Peyer's patch (tissue), 4 donors: ENCODE measurements at regions not wholly inside any gene's neighbourhood (a gene's known extent, or its start where the extent isn't known, plus 50 kb on each side); places are given as distances from the start of the nearest gene placed in this dataset.
"Not testable (repeated sequence)": the region's sequence is repeated elsewhere in the genome, so short reads cannot be mapped to it uniquely, and the experiment has no call there.

ENCODE experiments used
- DNase-seq, 3 donors: peaks; one replicate each; pipeline ENCODE4 v3.0.0-alpha.2; 2017 to 2019
- H3K27ac ChIP-seq, 4 donors: fragments of 200-600 bp; sonication (generic); one replicate each; pipeline ENCODE4 v1.5.1; 2016 to 2019
- H3K27me3 ChIP-seq, 2 donors: fragments of 200-600 bp; sonication (generic); one replicate each; pipeline ENCODE4 v1.5.1; 2019
- H3K36me3 ChIP-seq, 3 donors: fragments of 200-600 bp; sonication (generic); one replicate each; pipeline ENCODE4 v1.5.1; 2016 to 2019
- H3K4me1 ChIP-seq, 4 donors: fragments of 200-600 bp; sonication (generic); one replicate each; pipeline ENCODE4 v1.5.1; 2016 to 2019
- H3K4me3 ChIP-seq, 4 donors: fragments of 200-600 bp; sonication (generic); 1 replicate in 3 of 4; 2 replicates in 1 of 4; pipeline ENCODE4 v1.5.1; 2016 to 2019; ENCODE audit warnings: mild to moderate bottlenecking in 1 of 4
- H3K9me3 ChIP-seq, 4 donors: fragments of 200-600 bp; sonication (generic); one replicate each; pipeline ENCODE4 v1.5.1; 2016 to 2019; ENCODE audit warnings: mild to moderate bottlenecking in 1 of 4
- POLR2A ChIP-seq, 2 donors: fragments of 450-650 bp; IDR thresholded peaks; one replicate each; pipeline ENCODE4 v1.5.1; 2017; ENCODE audit warnings: antibody characterized with exemption in 2 of 2, mild to moderate bottlenecking in 2 of 2, moderate library complexity in 2 of 2
- TF ChIP-seq, protein P1 (sequence below), 6 experiments: fragments of 450-650 bp in 4 of 6; fragments of 200-600 bp in 2 of 6; sonication (generic) in 1 of 6; IDR thresholded peaks; one replicate each; pipeline ENCODE4 v1.5.1; 2017 to 2019; ENCODE audit warnings: antibody characterized with exemption in 6 of 6, mild to moderate bottlenecking in 3 of 6, moderate library complexity in 1 of 6

DNA sequence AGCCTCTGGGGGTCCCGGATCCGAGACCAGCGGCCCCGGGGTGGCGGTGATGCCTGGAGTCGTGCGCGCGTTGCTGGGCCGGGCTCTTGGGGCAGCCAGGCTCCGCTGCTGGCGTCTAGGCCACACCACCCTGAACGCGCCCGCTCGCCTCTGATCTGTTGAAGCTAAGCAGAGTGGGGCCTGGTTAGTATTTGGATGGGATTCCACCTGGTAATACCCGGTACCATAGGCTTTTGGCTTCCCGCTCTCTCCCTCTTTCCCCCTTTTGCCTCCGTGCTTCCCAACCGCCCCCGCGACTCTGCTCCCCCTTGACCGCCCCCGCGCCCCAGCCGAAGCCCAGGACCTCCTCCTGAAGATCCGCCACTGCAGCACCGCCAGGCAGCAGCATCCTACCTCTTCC is 1383.5 kb upstream of the DEFB115 start:
- Histone ChIP-seq H3K27me3 (no peaks in the 10 kb centered on the region), H3K9me3 (no peaks in the 10 kb centered on the region), H3K27ac (no peak overlapping the region), H3K36me3 (no peaks in the 10 kb centered on the region), H3K4me3 (no peak overlapping the region), H3K4me1 (no peaks in the 10 kb centered on the region)
- TF ChIP-seq POLR2A (IDR thresholded peaks at IDR 0.05): no peak
- TF ChIP-seq, protein P1, sequence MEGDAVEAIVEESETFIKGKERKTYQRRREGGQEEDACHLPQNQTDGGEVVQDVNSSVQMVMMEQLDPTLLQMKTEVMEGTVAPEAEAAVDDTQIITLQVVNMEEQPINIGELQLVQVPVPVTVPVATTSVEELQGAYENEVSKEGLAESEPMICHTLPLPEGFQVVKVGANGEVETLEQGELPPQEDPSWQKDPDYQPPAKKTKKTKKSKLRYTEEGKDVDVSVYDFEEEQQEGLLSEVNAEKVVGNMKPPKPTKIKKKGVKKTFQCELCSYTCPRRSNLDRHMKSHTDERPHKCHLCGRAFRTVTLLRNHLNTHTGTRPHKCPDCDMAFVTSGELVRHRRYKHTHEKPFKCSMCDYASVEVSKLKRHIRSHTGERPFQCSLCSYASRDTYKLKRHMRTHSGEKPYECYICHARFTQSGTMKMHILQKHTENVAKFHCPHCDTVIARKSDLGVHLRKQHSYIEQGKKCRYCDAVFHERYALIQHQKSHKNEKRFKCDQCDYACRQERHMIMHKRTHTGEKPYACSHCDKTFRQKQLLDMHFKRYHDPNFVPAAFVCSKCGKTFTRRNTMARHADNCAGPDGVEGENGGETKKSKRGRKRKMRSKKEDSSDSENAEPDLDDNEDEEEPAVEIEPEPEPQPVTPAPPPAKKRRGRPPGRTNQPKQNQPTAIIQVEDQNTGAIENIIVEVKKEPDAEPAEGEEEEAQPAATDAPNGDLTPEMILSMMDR (IDR thresholded peaks at IDR 0.05): no peak
- peak; percentile 58 to 76 (median 72) for DNase-seq

DNA sequence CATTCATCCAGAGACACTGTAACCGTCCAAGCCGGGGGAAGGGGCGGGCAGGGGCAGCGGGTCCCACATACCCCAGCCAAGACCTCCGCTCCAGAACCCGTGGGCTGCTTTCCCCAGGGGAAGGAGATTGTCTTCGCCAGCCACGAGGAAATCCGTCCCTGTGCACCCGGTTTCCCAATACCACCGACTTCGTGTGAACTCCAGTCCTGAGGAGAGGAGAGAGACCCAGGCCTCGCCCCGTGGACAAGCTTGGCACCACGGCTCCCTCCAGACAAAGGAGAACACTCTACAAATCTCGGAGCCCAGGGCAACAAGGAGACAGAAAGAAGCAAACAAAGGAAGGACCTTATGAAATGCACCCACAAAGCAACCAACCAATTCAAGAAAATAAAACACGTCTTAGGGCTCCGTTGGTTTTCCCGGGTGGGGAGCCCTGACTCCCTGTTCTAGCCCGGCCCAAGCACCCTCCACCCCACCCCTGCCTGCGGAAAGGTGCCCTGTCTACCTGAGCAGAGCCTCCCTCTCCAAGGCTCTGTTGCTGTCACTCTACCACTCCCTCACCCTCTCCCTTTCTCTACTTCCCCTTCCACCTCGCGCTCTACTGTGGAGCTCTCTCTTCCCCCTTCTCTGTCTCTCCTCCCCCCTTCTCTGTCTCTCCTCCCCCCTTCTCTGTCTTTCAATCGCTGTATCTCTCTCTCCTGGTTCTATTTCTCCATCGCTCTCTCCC is 1382.8 kb upstream of the DEFB115 start:
- Histone ChIP-seq H3K27ac (no peak overlapping the region), H3K4me1 (no peaks in the 10 kb centered on the region), H3K9me3 (no peaks in the 10 kb centered on the region), H3K4me3 (no peak overlapping the region), H3K36me3 (no peaks in the 10 kb centered on the region), H3K27me3 (no peaks in the 10 kb centered on the region)
- no peak for DNase-seq
- TF ChIP-seq, protein P1 (IDR thresholded peaks at IDR 0.05): no peak
- no peak for TF ChIP-seq POLR2A (IDR thresholded peaks at IDR 0.05)

DNA sequence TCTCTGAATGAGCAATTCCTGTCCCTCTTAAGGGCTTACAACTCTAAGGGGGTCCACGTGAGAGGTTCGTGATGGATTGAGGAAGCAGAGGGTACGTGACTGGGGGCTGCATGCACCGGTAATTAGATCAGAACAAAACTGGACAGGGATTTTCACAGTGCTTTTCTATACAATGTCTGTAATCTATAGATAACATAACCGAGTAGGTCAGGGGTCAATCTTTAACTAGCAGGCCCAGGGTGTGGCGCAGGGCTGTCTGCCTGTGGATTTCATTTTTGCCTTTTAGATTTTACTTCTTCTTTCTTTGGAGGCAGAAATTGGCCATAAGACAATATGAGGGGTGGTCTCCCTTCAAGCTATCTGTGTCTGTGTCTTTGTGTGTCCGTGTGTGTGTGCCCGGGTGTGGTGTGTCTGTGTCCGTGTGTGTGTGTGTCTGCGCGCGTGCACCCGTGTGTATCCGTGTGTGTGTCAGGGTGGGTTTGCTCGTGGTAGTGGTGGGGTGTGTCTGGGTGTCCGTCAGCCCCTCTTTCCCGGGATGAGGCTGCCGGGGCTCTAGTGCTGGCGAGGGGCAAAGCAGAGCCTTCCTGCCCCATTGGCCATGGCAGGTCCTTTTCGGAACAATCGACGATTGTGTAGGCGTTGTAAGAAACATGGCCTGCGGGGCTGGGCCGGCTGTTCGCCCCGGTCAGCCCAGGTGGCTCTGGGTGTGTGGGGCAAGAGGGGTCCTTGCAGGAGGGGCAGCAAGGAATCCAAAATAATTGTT is 1382.0 kb upstream of the DEFB115 start:
- not testable (repeated sequence) for H3K4me3 ChIP-seq, H3K36me3 ChIP-seq, H3K27me3 ChIP-seq, H3K27ac ChIP-seq, H3K4me1 ChIP-seq, H3K9me3 ChIP-seq
- peak in 1 of 3 donors; percentile 47 for DNase-seq

DNA sequence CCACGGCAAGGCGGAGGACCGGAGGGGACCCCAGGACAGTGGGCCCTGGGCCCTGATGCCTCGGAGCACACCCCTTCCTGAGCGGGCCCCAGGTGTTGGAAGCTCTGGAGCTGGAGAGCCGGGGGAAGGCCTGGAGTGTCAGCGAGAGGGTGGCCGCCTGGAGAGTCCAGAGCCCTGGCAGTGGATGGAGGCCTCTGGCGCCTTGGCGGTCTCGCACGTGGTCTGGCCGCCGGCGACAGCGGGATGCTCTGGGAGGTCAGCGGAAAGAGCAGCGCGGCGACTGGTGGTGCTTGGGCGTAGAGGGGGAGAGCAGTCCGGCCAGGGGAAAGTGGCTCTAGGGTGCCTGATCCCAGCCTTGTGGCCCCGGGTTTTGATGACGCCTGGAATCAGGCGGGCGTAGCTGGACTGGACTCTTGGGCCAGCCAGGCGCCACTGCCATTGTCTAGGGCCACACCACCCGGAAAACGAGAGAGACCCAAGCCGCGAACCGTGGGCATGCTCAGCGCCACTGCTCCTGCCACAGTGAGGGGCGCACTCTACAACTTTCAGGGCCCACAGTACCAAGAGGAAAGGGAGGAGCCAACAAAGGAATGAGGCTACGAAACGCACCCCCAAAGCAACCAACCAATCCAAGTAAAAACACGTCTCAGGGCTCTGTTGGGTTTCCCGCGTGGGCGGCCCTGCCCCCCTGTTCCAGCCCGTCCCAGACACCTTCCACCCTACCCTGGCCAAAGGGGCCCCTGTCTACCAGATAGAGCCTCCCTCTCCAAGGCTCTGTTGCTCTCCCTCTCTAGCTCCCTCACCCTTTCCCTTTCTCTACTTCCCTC is 1381.2 kb upstream of the DEFB115 start:
- not testable (repeated sequence) for DNase-seq, H3K9me3 ChIP-seq

DNA sequence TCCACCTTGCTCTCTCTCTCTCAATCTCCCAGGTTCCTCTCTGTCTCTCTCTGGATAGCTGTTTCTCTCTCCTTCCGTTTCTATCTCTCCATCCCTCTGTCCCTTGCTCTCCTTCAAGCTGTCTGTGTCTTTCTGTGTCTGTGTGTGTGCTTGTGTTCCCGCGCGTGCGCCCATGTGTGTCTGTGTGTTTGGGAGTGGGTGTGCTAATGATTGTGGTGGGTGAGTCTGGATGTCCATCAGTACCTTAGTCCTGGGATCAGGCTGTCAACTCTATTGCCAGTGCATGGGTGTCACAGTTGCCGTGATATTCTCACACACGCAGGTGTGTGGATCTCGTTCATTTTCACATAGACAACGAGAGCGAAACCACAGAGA is 1380.6 kb upstream of the DEFB115 start:
- Histone ChIP-seq H3K4me3 (no peak overlapping the region), H3K27ac (no peak overlapping the region), H3K36me3 (no peaks in the 10 kb centered on the region), H3K9me3 (peaks cover 0 to 3% (median 0%) of the 10 kb centered on the region in 4 donors), H3K4me1 (no peaks in the 10 kb centered on the region), H3K27me3 (no peaks in the 10 kb centered on the region)
- DNase-seq: peak in 1 of 3 donors; percentile 46
- TF ChIP-seq POLR2A (IDR thresholded peaks at IDR 0.05): no peak
- TF ChIP-seq, protein P1 (IDR thresholded peaks at IDR 0.05): no peak

More for the DNA sequence above, 1381.2 kb upstream of the DEFB115 start:
- not testable (repeated sequence) for H3K4me3 ChIP-seq, H3K4me1 ChIP-seq, H3K36me3 ChIP-seq, H3K27ac ChIP-seq, H3K27me3 ChIP-seq

DNA sequence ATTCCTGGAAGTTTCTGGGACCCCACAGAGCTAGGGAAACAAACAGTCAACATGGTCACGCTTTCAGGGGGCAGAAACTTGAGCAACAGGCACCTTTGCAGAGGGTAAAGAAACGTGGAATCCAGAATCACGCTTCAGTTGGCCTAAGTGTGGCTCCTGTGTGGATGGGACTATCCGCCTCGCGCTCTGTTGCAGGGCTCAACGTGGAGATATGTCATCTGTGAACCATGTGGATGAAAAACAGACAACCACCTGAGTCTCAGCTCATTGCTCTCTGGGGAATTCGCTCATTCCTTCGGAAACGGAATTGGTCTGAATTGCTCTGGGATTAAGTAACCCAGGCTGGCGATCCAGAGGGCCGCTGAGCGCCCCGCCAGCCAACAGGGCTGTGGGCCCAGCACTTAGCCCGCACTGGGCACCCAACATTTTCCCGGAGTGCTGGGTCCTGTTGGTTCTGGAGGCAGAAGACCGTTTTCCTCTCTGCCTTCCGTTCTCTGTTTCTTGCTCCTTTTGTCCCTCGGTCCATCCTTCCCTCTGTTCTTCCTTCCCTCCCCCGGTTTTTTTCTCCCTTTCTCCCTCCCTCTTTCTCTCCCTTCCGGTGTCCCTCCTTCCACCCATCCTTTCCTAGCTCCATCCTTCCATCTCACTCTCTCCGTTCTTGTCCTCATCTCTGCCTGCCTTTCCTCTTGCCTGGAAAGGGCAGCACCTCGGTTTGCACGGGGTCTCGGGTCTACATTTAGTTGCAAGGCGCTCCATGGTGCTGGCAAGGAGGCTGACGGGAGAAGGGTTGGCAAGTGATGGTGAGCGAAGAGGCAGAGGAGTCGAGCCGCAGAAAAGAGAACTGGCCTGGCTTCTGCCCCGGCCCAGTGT is 1379.8 kb upstream of the DEFB115 start:
- H3K27me3 ChIP-seq, H3K4me1 ChIP-seq, DNase-seq, H3K9me3 ChIP-seq, H3K36me3 ChIP-seq, H3K27ac ChIP-seq: not testable (repeated sequence)
- H3K4me3 ChIP-seq: peak overlapping the region in 1 of 4 donors; percentile 12
